ENCODE measurements at regions not wholly inside any gene's neighbourhood (a gene's known extent, or its start where the extent isn't known, plus 50 kb on each side); places are given as distances from the start of the nearest gene placed in this dataset.

GRCh38 chr5:171700318-171700912 is 85.2 kb upstream of the SMIM23 start:
- TF ChIP-seq, protein P1, sequence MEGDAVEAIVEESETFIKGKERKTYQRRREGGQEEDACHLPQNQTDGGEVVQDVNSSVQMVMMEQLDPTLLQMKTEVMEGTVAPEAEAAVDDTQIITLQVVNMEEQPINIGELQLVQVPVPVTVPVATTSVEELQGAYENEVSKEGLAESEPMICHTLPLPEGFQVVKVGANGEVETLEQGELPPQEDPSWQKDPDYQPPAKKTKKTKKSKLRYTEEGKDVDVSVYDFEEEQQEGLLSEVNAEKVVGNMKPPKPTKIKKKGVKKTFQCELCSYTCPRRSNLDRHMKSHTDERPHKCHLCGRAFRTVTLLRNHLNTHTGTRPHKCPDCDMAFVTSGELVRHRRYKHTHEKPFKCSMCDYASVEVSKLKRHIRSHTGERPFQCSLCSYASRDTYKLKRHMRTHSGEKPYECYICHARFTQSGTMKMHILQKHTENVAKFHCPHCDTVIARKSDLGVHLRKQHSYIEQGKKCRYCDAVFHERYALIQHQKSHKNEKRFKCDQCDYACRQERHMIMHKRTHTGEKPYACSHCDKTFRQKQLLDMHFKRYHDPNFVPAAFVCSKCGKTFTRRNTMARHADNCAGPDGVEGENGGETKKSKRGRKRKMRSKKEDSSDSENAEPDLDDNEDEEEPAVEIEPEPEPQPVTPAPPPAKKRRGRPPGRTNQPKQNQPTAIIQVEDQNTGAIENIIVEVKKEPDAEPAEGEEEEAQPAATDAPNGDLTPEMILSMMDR (IDR thresholded peaks at IDR 0.05; ENCODE audit: insufficient read depth, low read depth, low read length, missing control alignments): no peak
- no peak overlapping the region for H3K4me3 ChIP-seq (ENCODE audit: low read length)
- no peak for DNase-seq (ENCODE audit: low read depth)

DNA sequence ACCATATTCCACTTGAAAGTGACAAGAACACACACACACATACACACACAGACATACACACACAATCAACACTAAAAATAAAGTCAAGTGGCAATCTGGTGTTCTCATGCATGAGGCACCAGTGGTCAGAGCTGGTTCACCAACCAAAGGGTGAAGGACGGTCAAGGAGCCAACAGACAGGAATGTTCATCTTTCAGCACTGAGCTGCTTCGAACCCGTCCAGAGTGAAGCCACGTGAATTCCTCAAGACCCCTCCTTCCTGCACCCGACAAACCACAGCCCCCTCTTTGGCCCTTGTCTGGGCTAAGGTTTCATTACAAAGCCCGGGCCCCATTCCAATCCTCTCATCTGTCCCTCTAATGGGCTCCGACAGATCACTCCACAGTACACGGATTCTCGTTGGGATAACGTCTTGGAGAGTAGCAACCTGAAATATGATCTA is 84.5 kb upstream of the SMIM23 start:
- H3K4me3 ChIP-seq (ENCODE audit: low read length): no peak overlapping the region
- DNase-seq (ENCODE audit: low read depth): no peak
- TF ChIP-seq, protein P1 (IDR thresholded peaks at IDR 0.05; ENCODE audit: insufficient read depth, low read depth, low read length, missing control alignments): no peak

DNA sequence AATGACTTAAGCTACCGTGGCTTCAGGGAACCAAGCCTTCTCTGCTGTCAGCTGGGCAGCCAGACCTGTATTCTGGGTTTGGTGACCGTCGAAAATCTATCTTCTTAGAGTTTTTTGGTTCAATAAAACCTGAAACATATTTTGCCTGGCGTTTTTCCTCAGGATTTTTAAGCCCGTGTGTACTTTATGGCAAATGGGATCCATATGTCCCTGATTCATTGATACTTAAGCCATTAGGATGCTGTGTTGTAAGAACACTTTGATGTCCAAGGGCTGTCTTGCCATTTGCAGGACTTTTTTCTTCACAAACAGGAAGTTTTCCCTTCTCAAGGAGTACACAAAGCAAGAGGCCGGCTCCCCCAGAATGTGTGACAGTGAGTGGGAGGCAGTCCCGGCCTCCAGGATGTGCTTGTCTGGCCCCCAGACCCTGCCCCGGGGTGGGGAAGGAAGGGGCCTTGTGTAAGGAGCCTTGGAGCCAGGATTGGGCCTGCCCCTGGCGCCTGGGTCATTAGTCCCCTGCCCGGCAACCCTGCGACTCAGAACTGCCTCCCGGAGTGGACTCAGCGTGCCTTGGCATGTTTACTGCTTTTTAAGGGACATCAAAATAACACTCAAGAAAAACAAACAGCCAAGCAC is 83.4 kb upstream of the SMIM23 start:
- TF ChIP-seq, protein P1 (IDR thresholded peaks at IDR 0.05; ENCODE audit: insufficient read depth, low read depth, low read length, missing control alignments): no peak
- no peak overlapping the region for H3K4me3 ChIP-seq (ENCODE audit: low read length)
- DNase-seq (ENCODE audit: low read depth): no peak

- H3K4me3 ChIP-seq (ENCODE audit: low read length): no peak overlapping the region
- DNase-seq (ENCODE audit: low read depth): no peak
- TF ChIP-seq, protein P1 (IDR thresholded peaks at IDR 0.05; ENCODE audit: insufficient read depth, low read depth, low read length, missing control alignments): no peak
These were observed 82.5 kb upstream of the SMIM23 start for GRCh38 chr5:171703146-171703545.

DNA sequence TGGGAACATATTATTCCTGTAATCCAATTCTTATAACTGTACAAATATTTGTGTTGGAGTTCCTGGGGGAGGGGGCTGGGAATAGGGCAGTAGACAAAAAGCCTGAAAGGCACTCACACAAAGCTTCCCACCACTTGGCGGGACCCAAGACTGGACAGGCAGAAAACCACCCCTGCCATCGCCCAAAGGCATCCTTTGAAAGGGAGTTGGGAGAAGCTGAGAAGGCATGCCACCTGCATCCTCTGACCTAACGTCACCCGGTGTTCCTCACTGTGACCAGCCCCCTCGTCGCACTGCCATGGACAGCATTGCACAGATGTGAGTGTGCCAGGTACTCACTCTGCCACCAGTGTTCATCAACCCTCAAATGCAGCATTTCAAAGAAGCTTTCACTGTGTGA is 80.6 kb upstream of the SMIM23 start:
- TF ChIP-seq, protein P1 (IDR thresholded peaks at IDR 0.05; ENCODE audit: insufficient read depth, low read depth, low read length, missing control alignments): no peak
- DNase-seq (ENCODE audit: low read depth): no peak
- no peak overlapping the region for H3K4me3 ChIP-seq (ENCODE audit: low read length)

GRCh38 chr5:171705830-171706468 is 79.7 kb upstream of the SMIM23 start:
- TF ChIP-seq, protein P1 (IDR thresholded peaks at IDR 0.05; ENCODE audit: insufficient read depth, low read depth, low read length, missing control alignments): no peak
- peak; percentile 14 for DNase-seq (ENCODE audit: low read depth)
- H3K4me3 ChIP-seq (ENCODE audit: low read length): no peak overlapping the region

All from epithelial cell of esophagus (primary cell).